ENCODE measurements at regions not wholly inside any gene's neighbourhood (a gene's known extent, or its start where the extent isn't known, plus 50 kb on each side); places are given as distances from the start of the nearest gene placed in this dataset.
"Not testable (repeated sequence)": the region's sequence is repeated elsewhere in the genome, so short reads cannot be mapped to it uniquely, and the experiment has no call there.

DNA sequence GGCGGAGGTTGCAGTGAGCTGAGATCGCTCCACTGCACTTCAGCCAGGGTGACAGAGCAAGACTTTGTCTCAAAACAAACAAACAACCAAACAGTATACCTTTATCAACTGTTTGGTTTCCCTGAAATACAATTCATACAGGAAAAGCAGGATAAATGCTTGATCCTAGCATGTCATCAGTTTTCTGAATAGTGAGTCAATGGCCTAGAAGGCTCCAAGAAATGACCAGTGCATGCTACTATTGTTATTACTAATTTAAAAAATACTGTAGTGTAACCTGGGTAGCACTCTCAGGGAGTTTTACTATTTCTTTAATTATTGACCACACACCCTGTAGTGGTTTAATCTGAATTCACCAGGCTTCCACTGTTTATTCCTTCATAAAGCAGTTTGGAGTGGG lies 101.0 kb upstream of the PTPN3 start:
- DNase-seq, result no peak

DNA sequence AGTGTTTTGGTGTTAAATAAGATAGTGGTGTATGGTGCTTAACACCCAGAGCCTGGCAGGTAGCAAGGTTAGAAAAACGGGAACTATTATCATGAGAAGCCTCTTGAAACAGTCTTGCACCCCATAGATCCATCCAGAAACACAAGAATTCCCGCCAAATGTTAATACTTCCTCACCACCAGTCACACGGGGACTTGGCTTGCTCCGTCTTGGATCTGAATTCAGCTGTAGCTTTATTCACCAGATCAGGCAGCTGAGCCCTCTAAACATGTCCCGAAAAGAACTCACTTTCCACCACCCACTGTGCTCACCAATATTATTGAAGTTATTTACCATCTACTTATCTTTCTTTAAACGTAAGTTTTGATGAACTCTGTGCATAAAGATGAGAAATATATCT lies 101.6 kb upstream of the PTPN3 start:
- no peak for DNase-seq

DNA sequence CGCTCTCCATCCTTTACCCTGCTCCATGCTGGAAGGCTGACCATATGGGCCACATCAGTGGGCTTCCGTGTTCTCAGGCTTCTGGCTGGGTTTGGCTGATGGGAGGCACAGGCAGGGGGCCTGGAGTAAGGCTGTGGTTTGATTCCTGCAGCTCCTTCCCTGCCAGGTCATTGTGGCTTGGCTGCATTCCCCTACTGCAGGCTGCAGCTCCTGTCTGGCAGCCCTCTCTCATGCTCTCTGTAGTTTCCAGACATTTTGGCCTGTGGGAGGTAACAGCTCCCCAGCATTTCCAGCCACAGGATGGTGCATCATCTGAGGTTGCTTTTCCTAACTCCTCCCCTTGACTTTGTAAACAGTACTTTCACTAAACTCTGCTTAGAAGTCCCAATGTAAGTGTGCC lies 102.0 kb upstream of the PTPN3 start:
- DNase-seq, result peak; percentile 74

DNA sequence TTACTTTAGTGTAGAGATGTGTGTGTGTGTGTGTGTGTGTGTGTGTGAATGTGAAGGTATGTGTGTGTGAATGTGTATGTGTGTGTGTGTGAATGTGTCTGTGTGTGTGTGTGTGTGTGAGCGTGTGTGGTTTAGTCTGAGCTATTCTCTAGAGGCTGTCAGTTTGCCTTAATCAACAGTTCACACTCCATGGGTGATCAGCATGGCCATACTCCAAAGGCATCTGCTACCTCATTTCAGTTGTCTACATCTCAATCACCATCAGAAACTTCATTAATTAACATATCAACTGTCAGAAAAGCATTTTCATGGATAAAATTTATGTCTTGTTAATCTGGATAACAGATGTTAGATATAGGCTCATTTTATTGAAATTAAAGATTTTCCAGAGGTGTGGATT lies 103.1 kb upstream of the PTPN3 start:
- no peak for DNase-seq

DNA sequence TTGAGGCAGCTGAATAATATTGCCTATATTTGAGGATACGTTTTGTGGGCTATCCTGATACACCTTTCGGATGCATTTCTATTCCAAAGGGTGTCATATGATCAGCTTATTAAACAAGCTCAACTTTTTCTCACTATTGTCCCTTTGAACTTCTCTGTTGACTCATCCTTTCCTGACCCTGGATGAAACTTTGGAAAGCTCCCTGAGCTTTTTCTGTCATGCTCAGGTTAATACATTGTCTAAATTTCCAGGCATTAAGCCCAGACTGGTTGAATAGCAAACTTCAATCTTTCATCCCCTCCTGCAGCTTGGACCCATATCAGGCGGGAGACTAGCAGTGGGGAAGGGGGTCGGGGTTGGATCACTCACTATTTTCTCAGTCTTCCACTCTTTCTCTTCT lies 104.9 kb upstream of the PTPN3 start:
- DNase-seq, result no peak

DNA sequence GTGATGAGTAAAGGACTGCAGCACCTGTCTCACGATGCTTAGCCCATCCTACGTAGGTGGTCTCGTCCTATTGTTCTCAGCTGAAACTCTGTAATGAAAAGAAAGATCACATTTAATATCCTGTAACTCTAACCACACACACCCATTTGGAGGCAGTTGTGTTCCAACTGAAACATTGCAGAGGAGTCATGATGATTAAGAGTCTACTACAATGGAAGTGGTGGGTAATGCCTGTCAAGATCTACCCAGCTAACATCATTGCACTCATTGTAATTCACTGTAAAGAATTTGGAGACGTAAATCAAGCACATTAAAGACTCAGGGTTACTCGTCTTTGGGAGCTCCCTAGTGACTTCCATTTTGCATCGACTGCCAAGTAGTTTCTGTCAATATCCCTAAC lies 106.0 kb upstream of the PTPN3 start:
- no peak for DNase-seq

DNA sequence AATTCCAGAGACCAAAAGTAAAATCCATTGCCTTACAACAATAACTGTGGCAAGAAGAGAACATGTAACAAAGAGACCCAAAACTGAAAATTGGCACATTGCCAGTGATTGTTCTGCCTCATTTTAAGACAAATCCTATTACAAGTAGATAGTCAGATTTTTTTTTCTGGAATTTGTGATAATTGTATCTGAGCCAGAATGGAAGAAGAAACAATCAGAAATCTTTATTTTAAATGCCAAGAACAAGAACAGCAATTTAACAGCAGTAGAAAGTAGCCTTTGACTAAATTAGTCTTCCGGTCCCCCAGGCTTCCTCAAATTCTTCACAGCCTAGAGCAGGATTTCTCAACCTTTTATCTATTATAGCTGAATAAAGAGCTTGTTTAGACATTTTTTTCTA lies 106.7 kb upstream of the PTPN3 start:
- DNase-seq, result no peak

DNA sequence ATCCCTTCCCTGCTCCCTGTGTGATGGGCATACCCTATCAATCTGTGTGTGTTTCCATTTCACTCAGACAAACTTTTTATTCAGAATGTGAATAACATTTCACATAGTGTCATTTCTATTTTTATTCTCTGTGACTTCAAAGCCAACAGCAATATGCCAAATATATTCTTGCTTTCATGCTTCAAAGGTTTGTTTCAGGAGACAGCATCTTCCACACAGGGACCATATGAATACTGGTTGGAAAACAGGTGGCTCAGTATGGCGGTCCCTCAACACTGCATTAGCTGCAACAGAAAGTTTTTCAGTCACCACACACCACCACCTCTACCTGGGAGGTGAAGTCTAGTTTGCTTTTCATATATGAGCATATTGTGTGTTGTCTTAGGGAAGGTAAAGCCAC lies 111.0 kb upstream of the PTPN3 start:
- no peak for DNase-seq

DNA sequence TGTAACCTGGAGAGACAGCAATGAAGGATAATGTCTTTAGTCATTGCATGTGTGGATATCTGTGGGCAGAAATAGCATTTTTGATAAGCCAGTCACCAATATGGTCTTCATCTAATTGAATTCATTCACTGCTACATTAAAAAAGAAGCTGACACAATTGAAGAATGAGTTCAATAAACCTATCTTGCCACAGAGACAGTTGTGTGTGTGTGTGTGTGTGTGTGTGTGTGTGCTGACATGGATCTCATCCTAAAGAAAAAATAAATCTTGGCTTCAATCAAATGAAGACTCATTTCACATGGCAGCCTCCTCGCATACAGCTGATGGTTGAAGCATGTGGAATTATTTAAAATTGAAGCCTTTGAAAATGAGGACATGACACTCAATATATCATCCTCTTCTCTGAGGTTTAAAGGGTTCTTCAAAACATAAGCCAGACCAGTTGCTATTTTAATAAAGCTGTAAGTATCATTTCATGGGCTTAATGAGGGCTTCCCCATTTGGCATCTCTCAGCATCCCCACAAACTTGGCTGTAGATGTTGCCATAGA lies 118.5 kb upstream of the PTPN3 start:
- DNase-seq, result no peak

DNA sequence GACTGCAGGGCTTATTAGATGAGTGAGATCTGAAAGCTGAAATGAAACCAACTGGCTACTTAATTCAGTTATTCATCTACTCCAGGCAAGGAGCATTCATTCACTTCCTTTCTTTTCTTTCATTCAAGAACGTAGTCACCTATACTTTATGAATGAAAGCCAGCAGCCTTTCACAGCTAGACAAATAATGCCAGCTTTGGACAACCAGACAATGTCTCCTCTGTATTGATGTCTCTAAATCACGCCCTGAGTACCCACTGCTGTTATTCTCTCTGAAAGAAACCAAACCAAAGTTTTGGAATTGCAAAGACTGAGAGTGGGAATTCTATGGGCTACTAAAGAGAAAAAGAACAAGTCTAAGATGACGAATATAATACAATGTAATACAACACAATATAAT lies 121.2 kb upstream of the PTPN3 start:
- DNase-seq, result no peak

DNA sequence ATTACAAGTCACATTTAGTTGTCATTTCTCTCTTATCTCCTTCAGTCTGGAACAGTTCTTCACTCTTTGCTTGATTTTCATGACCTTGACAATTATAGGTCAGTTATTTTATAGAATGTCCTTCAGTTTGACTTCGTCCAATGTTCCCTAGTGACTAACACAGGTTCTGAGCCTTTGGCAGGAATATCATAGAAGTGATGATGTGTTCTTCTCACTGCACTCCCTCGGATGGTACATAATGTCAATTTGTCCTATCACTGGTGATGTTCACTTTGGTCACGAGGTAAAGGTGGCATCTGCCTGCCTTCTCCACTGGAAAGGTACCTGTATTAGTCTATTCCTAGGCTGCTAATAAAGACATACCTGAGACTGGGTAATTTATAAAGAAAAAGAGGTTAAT lies 126.0 kb upstream of the PTPN3 start:
- no peak for DNase-seq

DNA sequence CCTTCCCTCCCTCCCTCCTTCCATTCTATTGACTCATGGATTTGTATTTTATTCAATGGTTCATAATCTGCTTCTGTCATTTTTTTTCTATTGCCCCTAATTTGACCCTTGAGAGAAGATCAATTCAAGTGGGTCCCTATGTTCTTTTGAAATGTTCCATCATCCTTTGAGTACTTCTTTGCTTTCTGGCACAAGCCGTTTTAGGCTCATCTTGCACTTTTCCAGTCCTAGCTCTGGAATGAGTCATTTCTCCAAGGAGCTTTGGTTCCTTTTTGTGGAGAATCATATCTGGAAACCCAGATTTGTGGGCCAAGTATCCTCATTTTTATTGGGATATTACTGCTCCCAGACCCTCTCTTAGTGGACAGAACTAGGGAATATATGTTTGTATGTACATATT lies 126.8 kb upstream of the PTPN3 start:
- DNase-seq, result no peak

DNA sequence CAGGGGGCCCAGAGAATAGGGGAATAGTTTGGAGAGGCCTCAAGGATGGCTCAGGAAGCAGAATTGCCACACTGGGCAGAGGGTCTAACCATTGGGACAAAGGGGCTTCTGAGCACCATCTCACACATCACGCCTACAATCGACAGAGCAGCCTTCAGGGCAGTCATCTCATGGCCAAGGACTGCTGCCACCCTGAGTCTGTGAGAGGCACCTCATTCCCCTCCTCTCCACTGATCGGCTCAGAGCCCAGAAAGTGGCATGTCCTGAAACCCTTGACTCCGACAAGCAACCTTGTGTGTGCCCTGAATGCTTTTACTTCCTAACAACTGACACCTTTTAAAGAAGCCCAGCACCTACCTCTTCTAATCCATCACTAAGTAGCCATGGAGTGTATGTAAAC lies 128.9 kb upstream of the PTPN3 start:
- DNase-seq, result no peak

DNA sequence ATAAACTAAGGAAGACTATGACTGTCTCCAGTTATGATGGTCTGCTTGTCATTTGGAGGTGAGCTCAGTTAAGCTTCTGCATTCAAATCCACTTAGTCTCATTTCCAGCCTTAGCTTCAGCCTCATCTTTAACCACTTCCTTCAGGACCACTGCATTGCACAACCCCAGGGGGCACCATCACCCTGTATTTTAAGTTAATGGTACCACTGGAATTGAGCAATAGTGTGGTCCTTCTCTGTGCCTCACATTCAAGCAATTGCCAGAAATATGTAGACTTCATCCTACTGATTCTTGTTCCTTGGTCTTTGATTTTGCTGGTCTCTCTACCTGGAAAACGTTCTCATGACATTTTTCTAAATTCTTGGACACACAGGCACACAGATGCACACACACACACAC lies 131.5 kb upstream of the PTPN3 start:
- DNase-seq, result peak; percentile 13

DNA sequence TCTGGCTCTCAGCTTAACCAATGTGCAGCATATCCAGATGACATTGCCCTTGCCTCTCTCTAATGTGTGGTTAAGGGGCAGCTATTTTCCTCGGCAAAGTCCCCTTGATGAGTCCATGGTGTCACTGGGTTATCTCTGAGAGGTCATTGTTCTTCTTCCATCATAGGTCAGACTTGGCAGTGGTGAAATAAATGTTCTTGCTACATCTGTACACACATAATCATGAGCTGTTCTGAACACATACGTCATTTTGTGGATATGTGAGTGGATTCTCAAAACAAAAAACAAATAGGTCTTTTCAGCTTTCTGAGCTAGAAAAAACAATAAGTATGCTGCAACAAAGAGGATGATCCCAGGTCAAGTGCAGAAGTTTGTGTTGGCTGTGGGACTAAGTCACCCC lies 134.7 kb upstream of the PTPN3 start:
- DNase-seq, result no peak

DNA sequence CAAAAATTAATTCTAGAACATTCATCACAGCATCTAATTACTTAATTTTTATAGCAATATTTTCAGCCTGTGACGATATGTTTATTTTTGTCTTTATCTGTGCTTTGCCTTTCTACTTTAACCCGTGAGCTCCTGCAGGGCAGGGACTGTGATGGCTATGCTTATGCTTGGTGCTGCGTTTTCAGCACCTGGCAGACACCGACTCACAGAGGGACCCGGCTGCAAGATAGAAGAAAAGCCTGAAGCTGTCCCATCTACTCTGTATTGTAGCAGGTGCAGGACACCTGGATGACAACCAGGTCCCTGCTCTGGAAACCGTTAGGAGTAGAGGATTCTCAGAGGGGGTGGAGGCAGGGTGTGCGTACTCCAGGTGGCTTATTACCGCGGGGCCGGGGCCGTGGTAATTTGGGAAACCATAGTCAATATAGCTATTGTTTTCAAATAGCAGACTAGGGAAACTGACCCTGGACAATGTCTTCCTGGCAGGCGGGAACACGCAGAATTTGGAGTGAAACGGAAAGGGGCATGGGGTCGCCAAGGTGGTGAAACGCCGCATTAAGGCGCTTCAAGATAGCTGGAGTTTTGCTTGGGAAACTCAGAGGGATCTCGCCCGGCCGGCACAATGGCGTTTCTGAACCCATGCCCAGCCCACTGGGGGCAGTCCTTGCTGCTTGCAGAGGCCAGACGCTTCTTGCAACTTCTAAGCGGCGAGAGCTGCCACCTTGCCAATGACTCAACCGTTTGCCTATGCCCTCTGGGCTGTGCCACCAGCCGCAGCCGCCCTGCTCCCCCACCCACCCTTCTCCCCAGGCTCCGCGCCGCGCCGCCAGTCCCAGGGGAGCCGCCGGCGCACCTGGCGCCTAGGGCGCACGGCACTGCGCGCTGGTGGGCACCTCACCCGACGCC lies 140.1 kb upstream of the PALM2AKAP2 start:
- DNase-seq, result peak; percentile 29

DNA sequence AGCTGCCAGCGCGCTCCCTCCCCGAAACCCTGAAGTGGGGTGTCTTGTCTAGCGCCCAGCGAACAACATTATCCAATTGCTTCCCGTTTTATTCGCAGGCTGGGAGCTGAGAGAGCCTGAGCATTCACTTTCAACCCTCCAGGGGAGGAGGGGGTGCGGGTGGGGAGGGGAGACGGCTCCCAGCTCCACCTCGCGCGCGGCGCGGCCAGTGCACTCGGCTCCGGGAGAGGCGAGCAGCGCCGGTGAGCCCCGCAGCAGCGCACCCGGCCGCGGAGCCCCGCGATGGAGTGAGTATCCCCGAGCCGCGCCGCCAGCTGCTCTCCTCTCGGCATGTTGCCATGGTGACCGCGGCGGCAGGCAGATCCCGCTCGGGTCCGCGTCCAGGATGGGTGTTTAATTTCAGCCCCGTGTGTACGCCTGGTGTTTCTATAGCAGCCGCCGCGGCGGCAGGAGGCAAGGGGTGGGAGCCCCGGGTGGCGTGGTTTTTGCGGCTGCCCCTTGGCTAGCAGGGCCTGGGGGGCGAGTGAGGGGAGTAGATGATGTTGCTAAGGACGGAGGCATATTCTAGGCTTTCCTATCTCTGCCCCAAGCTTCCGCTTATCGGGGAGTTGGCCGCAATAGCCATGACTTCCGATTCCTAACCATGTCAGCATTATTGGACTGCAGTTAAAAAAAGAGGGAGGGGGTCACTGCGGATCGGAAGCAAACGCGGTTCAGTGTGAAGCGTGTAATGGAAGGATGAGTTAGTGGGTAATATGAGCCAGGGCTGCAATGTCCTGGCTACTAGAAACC lies 139.2 kb upstream of the PALM2AKAP2 start:
- DNase-seq, result peak; percentile 59

DNA sequence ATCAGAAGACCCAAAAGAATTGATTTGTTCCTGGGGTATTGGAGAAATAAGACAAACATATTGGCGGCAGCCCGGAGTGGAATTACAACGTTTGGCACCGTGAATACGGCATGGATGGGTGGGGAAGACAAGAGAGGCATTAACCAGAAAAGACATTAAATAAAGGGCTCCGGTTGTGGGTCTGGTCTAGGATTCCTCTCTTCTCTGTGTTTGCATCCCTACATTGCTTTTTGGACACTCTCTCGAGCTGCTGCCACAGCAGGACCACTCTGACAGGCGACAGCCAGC lies 138.7 kb upstream of the PALM2AKAP2 start:
- DNase-seq, result no peak

DNA sequence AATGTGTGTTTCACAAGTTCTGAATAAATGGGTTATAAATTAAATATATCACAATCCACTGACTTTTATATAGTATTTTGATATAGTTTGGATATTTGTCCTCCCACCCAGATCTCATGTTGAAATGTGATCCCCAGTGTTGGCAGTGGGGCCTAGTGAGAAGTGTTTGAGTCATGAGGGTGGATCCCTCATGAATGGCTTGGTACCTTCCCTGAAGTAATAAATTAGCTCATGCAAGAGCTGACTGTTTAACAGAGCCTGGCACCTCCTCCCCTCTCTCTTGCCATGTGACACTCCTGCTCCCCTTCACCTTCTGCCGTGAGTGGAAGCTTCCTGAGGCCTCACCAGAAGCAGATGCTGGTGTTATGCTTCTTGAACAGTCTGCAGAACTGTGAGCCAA lies 127.9 kb upstream of the PALM2AKAP2 start:
- DNase-seq, result no peak

DNA sequence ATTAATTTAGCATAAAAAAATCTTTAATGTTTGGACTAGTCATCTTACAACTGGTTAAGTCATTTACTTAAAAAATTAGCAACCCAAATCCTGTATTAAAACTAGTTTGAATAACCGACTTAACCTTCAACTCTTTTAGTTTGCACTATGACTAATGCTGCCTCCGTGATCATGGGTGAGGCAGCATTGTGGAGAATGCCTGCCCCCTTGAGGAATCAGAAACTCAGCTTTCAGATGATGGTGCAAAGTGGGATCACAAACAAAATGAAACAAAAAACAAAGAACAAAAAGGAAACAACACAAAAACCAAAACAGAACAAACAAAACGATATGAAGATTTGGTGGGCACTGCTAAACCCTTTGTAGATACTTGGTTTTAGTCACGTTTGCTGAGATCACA lies 127.0 kb upstream of the PALM2AKAP2 start:
- peak; percentile 41 for DNase-seq

DNA sequence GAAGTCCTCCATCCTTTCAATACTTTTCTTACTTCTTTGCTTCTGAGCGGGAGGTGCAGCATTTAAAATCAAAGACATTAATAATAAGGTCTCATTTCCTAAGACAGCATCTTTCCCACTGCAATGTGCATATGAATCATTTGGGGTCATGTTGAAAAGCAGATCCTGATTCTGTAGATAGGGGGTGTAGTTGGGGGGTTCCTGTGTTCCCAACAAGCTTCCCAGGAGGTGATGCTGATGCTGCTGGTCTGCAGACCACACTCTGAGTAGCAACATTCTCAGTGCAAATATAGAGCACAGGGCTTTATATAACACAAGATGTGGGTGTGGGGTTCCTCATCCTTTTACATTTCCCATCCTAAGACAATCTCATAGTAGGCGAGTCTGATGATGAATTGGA lies 126.5 kb upstream of the PALM2AKAP2 start:
- no peak for DNase-seq

DNA sequence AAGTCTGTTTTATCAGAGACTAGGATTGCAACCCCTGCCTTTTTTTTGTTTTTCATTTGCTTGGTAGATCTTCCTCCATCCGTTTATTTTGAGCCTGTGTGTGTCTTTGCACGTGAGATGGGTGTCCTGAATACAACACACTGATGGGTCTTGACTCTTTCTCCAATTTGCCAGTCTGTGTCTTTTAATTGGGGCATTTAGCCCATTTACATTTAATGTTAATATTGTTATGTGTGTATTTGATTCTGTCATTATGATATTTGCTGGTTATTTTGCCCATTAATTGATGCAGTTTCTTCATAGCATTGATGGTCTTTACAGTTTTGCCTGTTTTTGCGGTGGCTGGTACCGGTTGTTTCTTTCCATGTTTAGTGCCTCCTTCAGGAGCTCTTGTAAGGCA lies 116.0 kb upstream of the PALM2AKAP2 start:
- not testable (repeated sequence) for DNase-seq

DNA sequence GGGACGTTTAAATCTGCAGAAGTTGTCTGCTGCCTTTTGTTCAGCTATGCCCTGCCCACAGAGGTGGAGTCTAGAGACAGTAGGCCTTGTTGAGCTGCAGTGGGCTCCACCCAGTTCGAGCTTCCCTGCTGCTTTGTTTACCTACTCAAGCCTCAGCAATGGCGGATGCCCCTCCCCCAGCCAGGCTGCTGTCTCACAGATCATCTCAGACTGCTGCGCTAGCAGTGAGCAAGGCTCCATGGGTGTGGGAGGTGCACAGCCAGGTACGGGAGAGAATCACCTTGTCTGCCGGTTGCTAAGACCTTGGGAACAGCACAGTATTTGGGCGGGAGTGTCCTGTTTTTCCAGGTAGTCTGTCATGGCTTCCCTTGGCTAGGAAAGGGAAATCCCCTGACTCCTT lies 114.3 kb upstream of the PALM2AKAP2 start:
- DNase-seq, result not testable (repeated sequence)

DNA sequence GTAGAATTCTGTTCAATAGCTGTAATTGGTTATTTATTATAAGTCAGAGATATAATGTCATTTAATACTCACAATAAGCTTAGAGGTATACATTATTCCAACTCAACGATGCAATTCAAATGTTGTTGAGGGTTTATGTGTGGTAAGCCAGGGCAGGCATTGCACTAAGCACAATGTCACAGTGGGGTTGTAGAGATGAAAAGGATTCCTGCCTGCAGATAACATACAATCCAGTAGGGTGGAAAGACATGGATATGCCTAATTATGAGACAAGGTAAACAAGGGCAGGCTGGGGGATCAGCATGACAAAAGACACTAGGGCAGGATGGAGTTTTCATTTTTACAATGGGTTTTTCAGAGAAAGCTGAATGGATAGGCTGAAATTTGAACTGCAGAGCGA lies 98.7 kb upstream of the PALM2AKAP2 start:
- DNase-seq, result no peak
